Esophagus squamous epithelium (tissue), 5 donors: ENCODE measurements at regions not wholly inside any gene's neighbourhood (a gene's known extent, or its start where the extent isn't known, plus 50 kb on each side); places are given as distances from the start of the nearest gene placed in this dataset.
"Not testable (repeated sequence)": the region's sequence is repeated elsewhere in the genome, so short reads cannot be mapped to it uniquely, and the experiment has no call there.

ENCODE experiments used
- DNase-seq: peaks from one replicate; lab custom pipeline; 2025; lab: John Stamatoyannopoulos, UW
- H3K27ac ChIP-seq, 4 donors: fragments of 200-600 bp; sonication (generic); one replicate each; pipeline ENCODE4 v1.5.1; 2016 to 2019; ENCODE audit warnings: mild to moderate bottlenecking in 1 of 4
- H3K27me3 ChIP-seq, 4 donors: fragments of 200-600 bp; sonication (generic); 1 replicate in 3 of 4; 2 replicates in 1 of 4; pipeline versions ENCODE4 v1.5.1 to v1.6.0; 2017 to 2021; ENCODE audit warnings: antibody characterized with exemption in 1 of 4
- H3K36me3 ChIP-seq, 3 donors: fragments of 200-600 bp; sonication (generic); one replicate each; pipeline ENCODE4 v1.5.1; 2016 to 2019
- H3K4me1 ChIP-seq, 3 donors: fragments of 200-600 bp; sonication (generic); one replicate each; pipeline ENCODE4 v1.5.1; 2017 to 2019
- H3K4me3 ChIP-seq, 4 donors: fragments of 200-600 bp; sonication (generic); 1 replicate in 3 of 4; 2 replicates in 1 of 4; pipeline ENCODE4 v1.5.1; 2016 to 2019; ENCODE audit warnings: mild to moderate bottlenecking in 2 of 4, moderate library complexity in 1 of 4
- H3K9me3 ChIP-seq, 3 donors: fragments of 200-600 bp; sonication (generic); one replicate each; pipeline ENCODE4 v1.5.1; 2016 to 2019
- POLR2A ChIP-seq, 4 donors: fragments of 450-650 bp; IDR thresholded peaks; one replicate each; pipeline ENCODE4 v1.6.1; 2017; ENCODE audit warnings: antibody characterized with exemption in 4 of 4, mild to moderate bottlenecking in 4 of 4, moderate library complexity in 3 of 4
- WGBS, 2 donors: methylation state at CpG; one replicate each; pipeline ENCODE4 v1.1.5; 2018; 5-methylcytosine and 5-hydroxymethylcytosine counted together
- intact Hi-C: fragments of 100-400 bp; cut with DNase I; formaldehyde crosslinking; loops from one replicate; pipeline ENCODE4 v1.15.0; 2022
- TF ChIP-seq, protein P1 (sequence below), 6 experiments: fragments of 450-650 bp in 4 of 6; fragments of 200-600 bp in 2 of 6; sonication (generic) in 2 of 6; IDR thresholded peaks; one replicate each; pipeline ENCODE4 v1.5.1; 2016 to 2019; ENCODE audit warnings: antibody characterized with exemption in 6 of 6, mild to moderate bottlenecking in 4 of 6, moderate library complexity in 4 of 6
- donor health status: DM: yes; HTN: yes; CAD: no.

DNA sequence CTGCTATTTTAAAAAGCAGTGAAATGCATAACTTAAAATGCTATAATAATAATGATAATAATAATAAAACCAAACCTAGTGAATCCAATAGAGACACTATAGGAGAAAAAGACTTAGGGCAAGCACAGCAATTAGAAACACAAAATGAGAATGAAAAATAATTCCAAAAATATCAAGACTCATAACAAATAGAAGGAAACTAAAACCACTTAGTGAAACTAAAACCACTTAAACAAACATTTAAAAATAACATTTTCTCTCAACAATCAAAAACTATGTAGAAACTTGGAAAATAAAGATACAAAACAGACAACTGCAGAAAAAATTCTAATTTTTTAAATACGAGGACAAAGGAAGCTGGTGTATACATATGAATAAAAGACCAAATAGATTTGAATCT, 655.2 kb upstream of the NRG3 start:
- Histone ChIP-seq H3K4me1 (no peaks in the 10 kb centered on the region), H3K27ac (no peak overlapping the region), H3K9me3 (no peaks in the 10 kb centered on the region), H3K4me3 (no peak overlapping the region), H3K27me3 (no peaks in the 10 kb centered on the region), H3K36me3 (no peaks in the 10 kb centered on the region)
- intact Hi-C loops = no loop called here
- TF ChIP-seq, protein P1, sequence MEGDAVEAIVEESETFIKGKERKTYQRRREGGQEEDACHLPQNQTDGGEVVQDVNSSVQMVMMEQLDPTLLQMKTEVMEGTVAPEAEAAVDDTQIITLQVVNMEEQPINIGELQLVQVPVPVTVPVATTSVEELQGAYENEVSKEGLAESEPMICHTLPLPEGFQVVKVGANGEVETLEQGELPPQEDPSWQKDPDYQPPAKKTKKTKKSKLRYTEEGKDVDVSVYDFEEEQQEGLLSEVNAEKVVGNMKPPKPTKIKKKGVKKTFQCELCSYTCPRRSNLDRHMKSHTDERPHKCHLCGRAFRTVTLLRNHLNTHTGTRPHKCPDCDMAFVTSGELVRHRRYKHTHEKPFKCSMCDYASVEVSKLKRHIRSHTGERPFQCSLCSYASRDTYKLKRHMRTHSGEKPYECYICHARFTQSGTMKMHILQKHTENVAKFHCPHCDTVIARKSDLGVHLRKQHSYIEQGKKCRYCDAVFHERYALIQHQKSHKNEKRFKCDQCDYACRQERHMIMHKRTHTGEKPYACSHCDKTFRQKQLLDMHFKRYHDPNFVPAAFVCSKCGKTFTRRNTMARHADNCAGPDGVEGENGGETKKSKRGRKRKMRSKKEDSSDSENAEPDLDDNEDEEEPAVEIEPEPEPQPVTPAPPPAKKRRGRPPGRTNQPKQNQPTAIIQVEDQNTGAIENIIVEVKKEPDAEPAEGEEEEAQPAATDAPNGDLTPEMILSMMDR (IDR thresholded peaks at IDR 0.05) = no peak
- TF ChIP-seq POLR2A (IDR thresholded peaks at IDR 0.05) = no peak
- 24 to 25% methylated on average over 1 of the region's 1 CpG for WGBS, 2 donors
- no peak for DNase-seq

DNA sequence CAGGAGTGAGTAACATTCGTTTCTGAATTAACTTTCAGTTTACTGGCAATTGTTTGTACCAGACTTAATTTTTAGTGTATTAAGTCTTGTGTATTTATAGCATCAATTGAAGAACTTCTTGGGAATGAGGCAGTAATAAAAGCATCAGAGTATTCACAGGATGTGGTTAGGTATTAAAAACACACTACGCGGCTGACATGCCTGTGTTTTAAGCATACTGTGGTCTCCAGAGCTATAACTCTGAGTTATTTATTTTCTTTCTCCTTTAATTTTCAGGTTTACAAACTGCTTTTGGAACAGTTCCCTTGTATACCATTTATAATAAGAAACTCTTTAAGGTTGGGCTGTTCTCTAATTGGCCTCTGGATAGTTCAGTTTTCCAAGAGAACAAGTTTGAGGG, 626.1 kb upstream of the NRG3 start:
- H3K4me1 ChIP-seq = no peaks in the 10 kb centered on the region
- H3K36me3 ChIP-seq = no peaks in the 10 kb centered on the region
- TF ChIP-seq, protein P1 (IDR thresholded peaks at IDR 0.05) = no peak
- no peak for TF ChIP-seq POLR2A (IDR thresholded peaks at IDR 0.05)
- 46 to 68% methylated on average over 3 of the region's 3 CpGs for WGBS, 2 donors
- no peaks in the 10 kb centered on the region for H3K27me3 ChIP-seq
- H3K27ac ChIP-seq = no peak overlapping the region
- no peak for DNase-seq
- no peak overlapping the region for H3K4me3 ChIP-seq
- intact Hi-C loops = no loop called here
- no peaks in the 10 kb centered on the region for H3K9me3 ChIP-seq

DNA sequence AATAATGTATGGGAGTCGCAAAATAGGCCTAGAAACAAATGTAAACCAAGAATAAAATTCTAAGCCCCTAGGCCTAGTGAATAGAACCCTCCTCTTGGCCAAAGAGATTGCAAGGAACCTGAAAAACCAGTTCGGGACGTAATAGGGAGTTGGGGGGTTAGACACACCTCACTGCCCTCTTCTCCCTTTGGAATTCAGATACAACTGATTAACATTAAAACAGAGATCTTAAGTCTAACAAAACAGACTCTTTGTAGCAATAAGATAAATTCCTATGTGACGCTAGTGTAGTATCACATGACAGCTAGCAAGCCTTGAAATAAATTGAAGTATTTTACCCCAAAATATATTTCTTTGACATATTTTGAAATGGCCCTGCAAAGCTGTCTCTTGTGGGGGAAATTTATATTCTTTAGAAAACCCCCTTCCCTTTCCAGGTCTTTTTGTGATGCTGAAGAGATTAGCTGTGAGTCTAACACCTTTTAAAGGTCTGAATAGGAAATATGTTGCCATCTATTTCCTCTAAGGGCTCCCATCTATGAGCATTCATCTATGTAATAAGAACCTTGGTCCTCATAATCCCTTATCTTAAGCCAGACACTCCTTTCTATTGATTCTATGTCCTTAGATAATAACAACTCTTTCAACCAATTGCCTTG, 623.4 kb upstream of the NRG3 start:
- Histone ChIP-seq H3K4me1 (no peaks in the 10 kb centered on the region), H3K4me3 (no peak overlapping the region), H3K36me3 (no peaks in the 10 kb centered on the region), H3K9me3 (no peaks in the 10 kb centered on the region), H3K27ac (no peak overlapping the region), H3K27me3 (no peaks in the 10 kb centered on the region)
- WGBS, 2 donors = 30 to 39% methylated on average over 4 of the region's 4 CpGs
- DNase-seq = no peak
- TF ChIP-seq, protein P1 (IDR thresholded peaks at IDR 0.05) = no peak
- no peak for TF ChIP-seq POLR2A (IDR thresholded peaks at IDR 0.05)
- intact Hi-C loops = no loop called here

DNA sequence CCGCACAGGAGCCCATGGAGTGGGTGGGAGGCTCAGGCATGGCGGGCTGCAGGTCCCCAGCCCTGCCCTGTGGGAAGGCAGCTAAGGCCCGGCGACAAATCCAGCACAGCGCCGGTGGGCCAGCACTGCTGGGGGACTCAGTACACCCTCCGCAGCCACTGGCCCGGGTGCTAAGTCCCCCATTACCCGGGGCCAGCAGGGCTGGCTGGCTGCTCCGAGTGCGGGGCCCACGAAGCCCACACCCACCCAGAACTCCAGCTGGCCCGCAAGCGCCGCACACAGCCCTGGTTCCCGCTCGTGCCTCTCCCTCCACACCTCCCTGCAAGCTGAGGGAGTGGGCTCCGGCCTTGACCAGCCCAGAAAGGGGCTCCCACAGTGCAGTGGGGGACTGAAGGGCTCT, 610.0 kb upstream of the NRG3 start:
- H3K27me3 ChIP-seq, H3K4me3 ChIP-seq, intact Hi-C loops, H3K4me1 ChIP-seq, DNase-seq, H3K36me3 ChIP-seq, H3K9me3 ChIP-seq, H3K27ac ChIP-seq: not testable (repeated sequence)
- 81% methylated on average over 10 of the region's 18 CpGs; no CpG with 5 or more reads in 1 of the 2 donors for WGBS, 2 donors

DNA sequence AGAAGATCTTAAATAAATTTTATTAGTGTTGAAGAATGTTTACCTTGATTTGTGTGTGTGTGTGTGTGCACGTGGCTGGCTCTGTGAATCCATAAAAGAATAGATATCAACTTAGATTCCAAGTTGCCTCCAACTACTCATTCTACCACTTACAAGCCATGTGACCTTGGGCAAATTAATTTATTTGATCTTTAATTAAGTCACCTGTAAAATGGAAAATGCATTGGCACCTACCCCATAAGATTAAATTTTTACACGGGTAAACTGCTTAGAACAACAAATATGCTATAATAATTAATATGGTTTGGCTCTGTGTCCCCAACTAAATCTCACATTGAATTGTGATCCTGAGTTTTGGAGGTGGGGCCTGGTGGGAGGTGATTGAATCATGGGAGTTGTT, 604.9 kb upstream of the NRG3 start:
- Histone ChIP-seq H3K27me3 (no peaks in the 10 kb centered on the region), H3K27ac (no peak overlapping the region), H3K9me3 (no peaks in the 10 kb centered on the region), H3K4me3 (no peak overlapping the region), H3K36me3 (no peaks in the 10 kb centered on the region), H3K4me1 (no peaks in the 10 kb centered on the region)
- DNase-seq = no peak
- intact Hi-C loops = no loop called here
- TF ChIP-seq POLR2A (IDR thresholded peaks at IDR 0.05) = no peak
- TF ChIP-seq, protein P1 (IDR thresholded peaks at IDR 0.05) = no peak
- 66 to 74% methylated on average over 2 of the region's 2 CpGs for WGBS, 2 donors
